CD8-positive, alpha-beta memory T cell (primary cell): ENCODE measurements at regions not wholly inside any gene's neighbourhood (a gene's known extent, or its start where the extent isn't known, plus 50 kb on each side); places are given as distances from the start of the nearest gene placed in this dataset.
A peak's percentile ranks its signal among the peaks of the same experiment; 100 is the strongest.

Experiments used
- CTCF ChIA-PET: fragments of 350-600 bp; sonication (Branson Sonifier 250); formaldehyde crosslinking; loops from one replicate; lab custom pipeline; 2021; ENCODE audit warnings: antibody characterized with exemption; lab: Charles Lee
- POLR2A ChIA-PET: fragments of 350-600 bp; sonication (Branson Sonifier 250); formaldehyde crosslinking; loops from one replicate; lab custom pipeline; 2021; ENCODE audit warnings: antibody characterized with exemption; lab: Charles Lee
- DNase-seq, 5 donors: peaks; one replicate each; pipeline versions ENCODE4 v3.0.0 to v3.0.0-alpha.2; 2020 to 2022; ENCODE audit warnings: mixed read lengths in 1 of 5
- H3K27ac ChIP-seq: one replicate; pipeline ENCODE4 v1.7.0; 2013; ENCODE audit warnings: low read depth, mild to moderate bottlenecking, low read length, moderate library complexity
- H3K27me3 ChIP-seq: 2 replicates; pipeline ENCODE4 v1.7.0; 2013; ENCODE audit warnings: low read length, mild to moderate bottlenecking; ENCODE audit not compliant: insufficient read depth, poor library complexity, severe bottlenecking
- H3K36me3 ChIP-seq: 2 replicates; pipeline ENCODE4 v1.7.0; 2013; ENCODE audit warnings: mild to moderate bottlenecking, low read length, moderate library complexity; ENCODE audit not compliant: insufficient read depth
- H3K4me1 ChIP-seq: 2 replicates; pipeline ENCODE4 v1.7.0; 2013; ENCODE audit warnings: mild to moderate bottlenecking, low read length, moderate library complexity; ENCODE audit not compliant: insufficient read depth
- H3K4me3 ChIP-seq: 2 replicates; pipeline ENCODE4 v1.7.0; 2013; ENCODE audit warnings: mild to moderate bottlenecking, low read length
- H3K9me3 ChIP-seq: 2 replicates; pipeline ENCODE4 v1.7.0; 2013; ENCODE audit warnings: mild to moderate bottlenecking, low read length
- H3K27ac Mint-ChIP-seq, 8 donors: one replicate each; pipeline ENCODE4 v1.8.0; 2020 to 2021; ENCODE audit warnings: mixed read lengths in 8 of 8, mild to moderate bottlenecking in 6 of 8, inconsistent platforms in 3 of 8, moderate library complexity in 3 of 8
- H3K27me3 Mint-ChIP-seq, 2 donors: one replicate each; pipeline ENCODE4 v1.8.0; 2020 to 2021; ENCODE audit warnings: mixed read lengths in 2 of 2, mild to moderate bottlenecking in 1 of 2, moderate library complexity in 1 of 2
- H3K36me3 Mint-ChIP-seq, 3 donors: one replicate each; pipeline ENCODE4 v1.8.0; 2020 to 2021; ENCODE audit warnings: mixed read lengths in 3 of 3, inconsistent platforms in 1 of 3, mild to moderate bottlenecking in 1 of 3
- H3K4me1 Mint-ChIP-seq, 3 donors: one replicate each; pipeline ENCODE4 v1.8.0; 2020 to 2021; ENCODE audit warnings: mixed read lengths in 3 of 3, inconsistent platforms in 1 of 3, mild to moderate bottlenecking in 1 of 3
- H3K4me3 Mint-ChIP-seq, 7 donors: one replicate each; pipeline ENCODE4 v1.8.0; 2020 to 2021; ENCODE audit warnings: mixed read lengths in 7 of 7, mild to moderate bottlenecking in 6 of 7, moderate library complexity in 4 of 7, inconsistent platforms in 2 of 7
- H3K9me3 Mint-ChIP-seq, 5 donors: one replicate each; pipeline ENCODE4 v1.8.0; 2020 to 2022; ENCODE audit warnings: mixed read lengths in 5 of 5, mild to moderate bottlenecking in 3 of 5, moderate library complexity in 2 of 5, inconsistent platforms in 1 of 5

GRCh38 chr2:191539068-191539467 is 138.9 kb upstream of the NABP1 start:
- Mint-ChIP-seq H3K9me3 (no peaks in the 10 kb centered on the region), H3K27me3 (peaks cover 6 to 16% of the 10 kb centered on the region in 2 donors), H3K27ac (no peak overlapping the region), H3K4me3 (no peak overlapping the region), H3K36me3 (no peaks in the 10 kb centered on the region), H3K4me1 (no peaks in the 10 kb centered on the region)
- no peak overlapping the region for H3K27ac ChIP-seq
- no peak for DNase-seq
- no peak overlapping the region for H3K4me3 ChIP-seq
- no peaks in the 10 kb centered on the region for H3K4me1 ChIP-seq
- H3K36me3 ChIP-seq, result no peaks in the 10 kb centered on the region
- H3K9me3 ChIP-seq, result no peaks in the 10 kb centered on the region
- ChIA-PET POLR2A (no interaction called here), CTCF (interaction anchor here (0.9 to 2.1 kb wide), 4 partner anchors 9 to 624 kb away, joined by 3 to 13 read pairs (median 3); no protein-coding TSS in a partner anchor)
- no peaks in the 10 kb centered on the region for H3K27me3 ChIP-seq

- no peak for DNase-seq
- ChIA-PET POLR2A (no interaction called here), CTCF (interaction anchor here (0.5 kb wide), 1 partner anchor 761 kb away, joined by 3 read pairs; no protein-coding TSS in a partner anchor)
- no peaks in the 10 kb centered on the region for H3K9me3 ChIP-seq
- H3K4me1 Mint-ChIP-seq, result no peaks in the 10 kb centered on the region
- no peak overlapping the region for H3K27ac Mint-ChIP-seq
- no peak overlapping the region for H3K4me3 ChIP-seq
- H3K27me3 Mint-ChIP-seq, result peaks cover 5 to 6% of the 10 kb centered on the region in 2 donors
- H3K4me1 ChIP-seq, result no peaks in the 10 kb centered on the region
- no peaks in the 10 kb centered on the region for H3K27me3 ChIP-seq
- no peaks in the 10 kb centered on the region for H3K36me3 ChIP-seq
- H3K4me3 Mint-ChIP-seq, result no peak overlapping the region
- H3K9me3 Mint-ChIP-seq, result no peaks in the 10 kb centered on the region
- no peak overlapping the region for H3K27ac ChIP-seq
- H3K36me3 Mint-ChIP-seq, result no peaks in the 10 kb centered on the region
Observed at GRCh38 chr2:191540681-191541080, 137.3 kb upstream of the NABP1 start.

- H3K27ac ChIP-seq, result no peak overlapping the region
- no peaks in the 10 kb centered on the region for H3K4me1 ChIP-seq
- no peaks in the 10 kb centered on the region for H3K27me3 ChIP-seq
- no peak overlapping the region for H3K27ac Mint-ChIP-seq
- no peaks in the 10 kb centered on the region for H3K36me3 ChIP-seq
- peaks cover 0 to 1% (median 0%) of the 10 kb centered on the region in 5 donors for H3K9me3 Mint-ChIP-seq
- no peaks in the 10 kb centered on the region for H3K4me1 Mint-ChIP-seq
- no peaks in the 10 kb centered on the region for H3K9me3 ChIP-seq
- peaks cover 6% of the 10 kb centered on the region in 2 donors for H3K27me3 Mint-ChIP-seq
- ChIA-PET POLR2A (no interaction called here), CTCF (interaction anchor here (1.9 to 2.4 kb wide), 2 partner anchors 11 to 619 kb away, joined by 5 to 10 read pairs; no protein-coding TSS in a partner anchor)
- no peaks in the 10 kb centered on the region for H3K36me3 Mint-ChIP-seq
- DNase-seq, result no peak
- no peak overlapping the region for H3K4me3 Mint-ChIP-seq
- no peak overlapping the region for H3K4me3 ChIP-seq
Observed at GRCh38 chr2:191543708-191544107, 134.2 kb upstream of the NABP1 start.

GRCh38 chr2:191544461-191545062 is 133.4 kb upstream of the NABP1 start:
- peaks cover 9% of the 10 kb centered on the region in 2 donors for H3K27me3 Mint-ChIP-seq
- H3K4me3 ChIP-seq, result no peak overlapping the region
- ChIA-PET CTCF (interaction anchor here (1.9 to 2.4 kb wide), 2 partner anchors 10 to 618 kb away, joined by 5 to 10 read pairs; no protein-coding TSS in a partner anchor), POLR2A (no interaction called here)
- no peaks in the 10 kb centered on the region for H3K36me3 ChIP-seq
- peaks cover 0 to 1% (median 0%) of the 10 kb centered on the region in 5 donors for H3K9me3 Mint-ChIP-seq
- no peak overlapping the region for H3K4me3 Mint-ChIP-seq
- peak overlapping the region in 1 of 8 donors; percentile 29 for H3K27ac Mint-ChIP-seq
- no peak for DNase-seq
- H3K36me3 Mint-ChIP-seq, result no peaks in the 10 kb centered on the region
- H3K4me1 ChIP-seq, result no peaks in the 10 kb centered on the region
- no peaks in the 10 kb centered on the region for H3K9me3 ChIP-seq
- H3K4me1 Mint-ChIP-seq, result no peaks in the 10 kb centered on the region
- no peak overlapping the region for H3K27ac ChIP-seq
- H3K27me3 ChIP-seq, result no peaks in the 10 kb centered on the region

- H3K36me3 Mint-ChIP-seq, result no peaks in the 10 kb centered on the region
- no peak overlapping the region for H3K27ac Mint-ChIP-seq
- H3K36me3 ChIP-seq, result no peaks in the 10 kb centered on the region
- peaks cover 12 to 14% of the 10 kb centered on the region in 2 donors for H3K27me3 Mint-ChIP-seq
- H3K4me3 Mint-ChIP-seq, result no peak overlapping the region
- H3K4me1 Mint-ChIP-seq, result no peaks in the 10 kb centered on the region
- H3K27me3 ChIP-seq, result no peaks in the 10 kb centered on the region
- no peak for DNase-seq
- H3K4me3 ChIP-seq, result no peak overlapping the region
- ChIA-PET CTCF (interaction anchor here (1.9 to 2.4 kb wide), 2 partner anchors 9 to 617 kb away, joined by 5 to 10 read pairs; no protein-coding TSS in a partner anchor), POLR2A (no interaction called here)
- no peak overlapping the region for H3K27ac ChIP-seq
- H3K4me1 ChIP-seq, result no peaks in the 10 kb centered on the region
- peaks cover 0 to 1% (median 0%) of the 10 kb centered on the region in 5 donors for H3K9me3 Mint-ChIP-seq
- no peaks in the 10 kb centered on the region for H3K9me3 ChIP-seq
Observed at GRCh38 chr2:191545361-191545760, 132.6 kb upstream of the NABP1 start.

- Mint-ChIP-seq H3K27me3 (peaks cover 17 to 39% of the 10 kb centered on the region in 2 donors), H3K27ac (no peak overlapping the region), H3K36me3 (no peaks in the 10 kb centered on the region), H3K4me3 (no peak overlapping the region), H3K4me1 (peaks cover 3 to 4% (median 3%) of the 10 kb centered on the region in 3 donors), H3K9me3 (no peaks in the 10 kb centered on the region)
- no peak overlapping the region for H3K4me3 ChIP-seq
- POLR2A ChIA-PET, result no interaction called here
- no peaks in the 10 kb centered on the region for H3K27me3 ChIP-seq
- H3K36me3 ChIP-seq, result no peaks in the 10 kb centered on the region
- no peak for DNase-seq
- H3K9me3 ChIP-seq, result no peaks in the 10 kb centered on the region
- no peak overlapping the region for H3K27ac ChIP-seq
- peaks cover 3% of the 10 kb centered on the region for H3K4me1 ChIP-seq
- CTCF ChIA-PET, result interaction anchor here (1.3 to 6.8 kb wide), 3 partner anchors 13 to 611 kb away, joined by 6 to 77 read pairs (median 26); no protein-coding TSS in a partner anchor
Observed at GRCh38 chr2:191552066-191552465, 125.9 kb upstream of the NABP1 start.

GRCh38 chr2:191554240-191554639 is 123.7 kb upstream of the NABP1 start:
- DNase-seq, result no peak
- CTCF ChIA-PET, result interaction anchor here (0.9 to 6.8 kb wide), 7 partner anchors 10 to 608 kb away, joined by 4 to 77 read pairs (median 8); no protein-coding TSS in a partner anchor
- peaks cover 3 to 4% (median 3%) of the 10 kb centered on the region in 3 donors for H3K4me1 Mint-ChIP-seq
- Histone ChIP-seq H3K27ac (no peak overlapping the region), H3K36me3 (no peaks in the 10 kb centered on the region), H3K9me3 (no peaks in the 10 kb centered on the region), H3K27me3 (no peaks in the 10 kb centered on the region), H3K4me3 (no peak overlapping the region), H3K4me1 (peaks cover 3% of the 10 kb centered on the region)
- POLR2A ChIA-PET, result interaction anchor here (0.6 kb wide), 1 partner anchor 567 kb away, joined by 3 read pairs; no protein-coding TSS in a partner anchor
- no peak overlapping the region for H3K27ac Mint-ChIP-seq
- H3K4me3 Mint-ChIP-seq, result no peak overlapping the region
- no peaks in the 10 kb centered on the region for H3K36me3 Mint-ChIP-seq
- no peaks in the 10 kb centered on the region for H3K9me3 Mint-ChIP-seq
- peaks cover 13 to 39% of the 10 kb centered on the region in 2 donors for H3K27me3 Mint-ChIP-seq

GRCh38 chr2:191555092-191555742 is 122.7 kb upstream of the NABP1 start:
- H3K36me3 ChIP-seq, result no peaks in the 10 kb centered on the region
- ChIA-PET CTCF (interaction anchor here (0.6 to 6.8 kb wide), 10 partner anchors 10 to 607 kb away, joined by 3 to 77 read pairs (median 4); no protein-coding TSS in a partner anchor), POLR2A (interaction anchor here (0.6 kb wide), 1 partner anchor 566 kb away, joined by 3 read pairs; no protein-coding TSS in a partner anchor)
- H3K9me3 ChIP-seq, result no peaks in the 10 kb centered on the region
- peaks cover 3% of the 10 kb centered on the region for H3K4me1 ChIP-seq
- H3K4me3 Mint-ChIP-seq, result no peak overlapping the region
- no peaks in the 10 kb centered on the region for H3K9me3 Mint-ChIP-seq
- no peak overlapping the region for H3K27ac Mint-ChIP-seq
- no peak overlapping the region for H3K27ac ChIP-seq
- H3K27me3 ChIP-seq, result no peaks in the 10 kb centered on the region
- H3K4me1 Mint-ChIP-seq, result peaks cover 3 to 4% (median 3%) of the 10 kb centered on the region in 3 donors
- no peaks in the 10 kb centered on the region for H3K36me3 Mint-ChIP-seq
- peak; percentile 62 to 84 (median 68) for DNase-seq
- no peak overlapping the region for H3K4me3 ChIP-seq
- H3K27me3 Mint-ChIP-seq, result peaks cover 7 to 37% of the 10 kb centered on the region in 2 donors
